ENCODE measurements at regions not wholly inside any gene's neighbourhood (a gene's known extent, or its start where the extent isn't known, plus 50 kb on each side); places are given as distances from the start of the nearest gene placed in this dataset.

DNA sequence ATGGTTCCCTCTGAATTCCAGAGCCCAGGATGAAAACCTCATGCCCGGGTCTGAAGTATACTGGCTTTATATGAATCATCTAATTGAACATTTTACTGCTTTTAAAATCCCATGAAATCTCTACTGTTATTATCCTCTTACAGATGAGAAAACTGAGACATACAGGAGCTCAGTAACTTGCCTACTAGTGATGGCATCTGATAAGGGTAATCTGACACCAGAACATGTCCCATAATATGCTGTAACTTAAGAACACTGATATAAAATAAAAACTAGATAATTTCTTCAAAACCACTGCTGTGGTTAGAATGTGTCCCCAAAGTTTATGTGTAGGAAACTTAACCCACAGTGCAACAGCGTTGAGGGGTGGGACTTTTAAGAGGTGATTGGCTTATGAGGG, 219.6 kb upstream of the TMTC1 start:
- H3K4me3 ChIP-seq (ENCODE audit: low read length in 3 of 3) = no peak overlapping the region
- H3K4me1 ChIP-seq (ENCODE audit: control insufficient read depth in 3 of 3, insufficient read depth in 3 of 3, low read length in 3 of 3) = no peaks in the 10 kb centered on the region

DNA sequence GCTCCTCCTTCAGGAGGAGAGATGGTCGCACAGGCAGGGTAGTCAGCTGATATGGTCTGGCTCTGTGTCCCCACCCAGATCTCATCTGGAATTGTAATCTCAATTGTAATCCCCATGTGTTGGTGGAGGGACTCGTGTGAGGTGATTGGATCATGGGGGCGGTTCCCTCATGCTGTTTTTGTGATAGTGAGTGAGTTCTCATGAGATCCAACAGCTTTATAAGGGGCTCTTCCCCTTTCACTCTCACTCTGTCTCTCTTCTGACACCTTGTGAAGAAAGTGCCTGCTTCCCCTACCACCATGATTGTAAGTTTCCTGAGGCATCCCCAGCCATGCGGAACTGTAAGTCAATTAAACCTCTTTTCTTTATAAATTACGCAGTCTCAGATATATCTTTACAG, 218.9 kb upstream of the TMTC1 start:
- Histone ChIP-seq H3K36me3 (ENCODE audit: control insufficient read depth in 3 of 3, insufficient read depth in 3 of 3, low read length in 3 of 3) (no peaks in the 10 kb centered on the region), H3K4me3 (ENCODE audit: low read length in 3 of 3) (no peak overlapping the region), H3K27ac (ENCODE audit: low read depth, low read length) (no peak overlapping the region), H3K9me3 (ENCODE audit: control insufficient read depth in 3 of 3, low read length in 3 of 3) (no peaks in the 10 kb centered on the region), H3K27me3 (ENCODE audit: control insufficient read depth in 3 of 3, insufficient read depth in 3 of 3, low read length in 3 of 3) (no peaks in the 10 kb centered on the region), H3K9ac (ENCODE audit: low read depth in 1 of 3, low read length in 3 of 3) (no peak overlapping the region), H3K4me1 (ENCODE audit: control insufficient read depth in 3 of 3, insufficient read depth in 3 of 3, low read length in 3 of 3) (no peaks in the 10 kb centered on the region)

More for the DNA sequence above, 219.6 kb upstream of the TMTC1 start:
- H3K27ac ChIP-seq (ENCODE audit: low read depth, low read length) = no peak overlapping the region
- H3K36me3 ChIP-seq (ENCODE audit: control insufficient read depth in 3 of 3, insufficient read depth in 3 of 3, low read length in 3 of 3) = no peaks in the 10 kb centered on the region
- H3K27me3 ChIP-seq (ENCODE audit: control insufficient read depth in 3 of 3, insufficient read depth in 3 of 3, low read length in 3 of 3) = no peaks in the 10 kb centered on the region
- H3K9ac ChIP-seq (ENCODE audit: low read depth in 1 of 3, low read length in 3 of 3) = no peak overlapping the region
- H3K9me3 ChIP-seq (ENCODE audit: control insufficient read depth in 3 of 3, low read length in 3 of 3) = no peaks in the 10 kb centered on the region

DNA sequence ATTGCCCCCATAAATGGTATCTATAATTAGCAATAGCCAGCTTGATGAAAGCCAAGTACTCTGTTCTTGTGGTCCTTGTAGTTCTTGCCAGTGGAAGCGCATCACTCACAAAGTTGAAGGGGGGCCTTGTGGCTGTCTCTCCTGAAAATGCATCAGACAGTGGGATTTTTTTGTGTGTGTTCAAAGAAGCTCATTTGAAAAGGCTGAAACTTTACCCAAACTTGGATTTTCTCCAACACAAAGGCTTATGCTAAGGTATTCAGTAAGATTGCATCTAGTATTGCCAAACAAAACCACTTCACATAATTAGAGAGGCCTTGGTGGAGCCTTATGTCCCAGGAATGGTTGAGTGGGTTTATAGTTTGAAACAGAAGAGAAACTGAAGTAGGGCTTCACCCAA, 216.7 kb upstream of the TMTC1 start:
- Histone ChIP-seq H3K9me3 (ENCODE audit: control insufficient read depth in 3 of 3, low read length in 3 of 3) (no peaks in the 10 kb centered on the region), H3K9ac (ENCODE audit: low read depth in 1 of 3, low read length in 3 of 3) (no peak overlapping the region), H3K4me1 (ENCODE audit: control insufficient read depth in 3 of 3, insufficient read depth in 3 of 3, low read length in 3 of 3) (no peaks in the 10 kb centered on the region), H3K27me3 (ENCODE audit: control insufficient read depth in 3 of 3, insufficient read depth in 3 of 3, low read length in 3 of 3) (no peaks in the 10 kb centered on the region), H3K27ac (ENCODE audit: low read depth, low read length) (no peak overlapping the region), H3K36me3 (ENCODE audit: control insufficient read depth in 3 of 3, insufficient read depth in 3 of 3, low read length in 3 of 3) (no peaks in the 10 kb centered on the region), H3K4me3 (ENCODE audit: low read length in 3 of 3) (no peak overlapping the region)

DNA sequence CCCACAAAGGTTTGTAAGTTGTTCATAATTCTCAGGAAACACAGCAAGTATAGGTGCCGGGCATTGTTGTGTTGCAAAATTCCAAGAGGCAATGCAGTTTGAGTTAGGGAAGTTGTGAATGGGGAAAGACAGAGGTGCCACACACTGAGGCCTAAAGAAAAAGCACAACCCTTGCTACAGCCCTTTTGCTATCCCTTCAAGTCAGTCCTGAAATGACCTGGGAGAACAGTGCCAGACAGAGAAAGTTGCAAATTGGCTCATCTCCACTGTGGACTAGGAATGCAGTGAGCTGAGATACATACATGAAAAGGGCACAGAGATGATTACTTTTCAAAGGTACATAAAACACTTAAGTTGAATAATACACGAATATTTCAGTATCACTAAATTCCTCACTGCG, 213.3 kb upstream of the TMTC1 start:
- Histone ChIP-seq H3K4me1 (ENCODE audit: control insufficient read depth in 3 of 3, insufficient read depth in 3 of 3, low read length in 3 of 3) (no peaks in the 10 kb centered on the region), H3K27ac (ENCODE audit: low read depth, low read length) (no peak overlapping the region), H3K36me3 (ENCODE audit: control insufficient read depth in 3 of 3, insufficient read depth in 3 of 3, low read length in 3 of 3) (no peaks in the 10 kb centered on the region), H3K9ac (ENCODE audit: low read depth in 1 of 3, low read length in 3 of 3) (no peak overlapping the region), H3K9me3 (ENCODE audit: control insufficient read depth in 3 of 3, low read length in 3 of 3) (no peaks in the 10 kb centered on the region), H3K4me3 (ENCODE audit: low read length in 3 of 3) (no peak overlapping the region), H3K27me3 (ENCODE audit: control insufficient read depth in 3 of 3, insufficient read depth in 3 of 3, low read length in 3 of 3) (no peaks in the 10 kb centered on the region)

DNA sequence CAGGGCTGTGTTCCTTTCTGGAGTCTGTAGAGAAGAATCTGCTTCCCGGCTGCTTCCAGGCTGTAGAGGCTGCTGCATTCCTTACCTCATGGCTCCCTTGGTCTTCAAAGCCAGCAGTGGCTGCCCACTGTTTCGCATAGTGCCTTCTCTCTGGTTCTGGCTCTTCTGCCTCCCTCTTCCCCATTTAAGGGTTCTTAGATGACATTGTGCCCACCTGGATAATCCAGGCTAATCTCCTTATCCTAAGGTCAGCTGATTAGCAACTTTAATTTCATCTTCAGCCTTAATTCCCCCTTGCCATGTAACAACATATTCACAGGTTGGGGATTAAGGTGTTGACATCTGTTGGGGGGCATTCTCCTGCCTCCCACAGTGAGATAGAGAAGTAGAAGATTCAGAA, 208.6 kb upstream of the TMTC1 start:
- H3K36me3 ChIP-seq (ENCODE audit: control insufficient read depth in 3 of 3, insufficient read depth in 3 of 3, low read length in 3 of 3) = no peaks in the 10 kb centered on the region
- no peak overlapping the region for H3K4me3 ChIP-seq (ENCODE audit: low read length in 3 of 3)
- H3K27me3 ChIP-seq (ENCODE audit: control insufficient read depth in 3 of 3, insufficient read depth in 3 of 3, low read length in 3 of 3) = no peaks in the 10 kb centered on the region
- H3K27ac ChIP-seq (ENCODE audit: low read depth, low read length) = no peak overlapping the region
- no peaks in the 10 kb centered on the region for H3K4me1 ChIP-seq (ENCODE audit: control insufficient read depth in 3 of 3, insufficient read depth in 3 of 3, low read length in 3 of 3)
- no peak overlapping the region for H3K9ac ChIP-seq (ENCODE audit: low read depth in 1 of 3, low read length in 3 of 3)
- no peaks in the 10 kb centered on the region for H3K9me3 ChIP-seq (ENCODE audit: control insufficient read depth in 3 of 3, low read length in 3 of 3)

DNA sequence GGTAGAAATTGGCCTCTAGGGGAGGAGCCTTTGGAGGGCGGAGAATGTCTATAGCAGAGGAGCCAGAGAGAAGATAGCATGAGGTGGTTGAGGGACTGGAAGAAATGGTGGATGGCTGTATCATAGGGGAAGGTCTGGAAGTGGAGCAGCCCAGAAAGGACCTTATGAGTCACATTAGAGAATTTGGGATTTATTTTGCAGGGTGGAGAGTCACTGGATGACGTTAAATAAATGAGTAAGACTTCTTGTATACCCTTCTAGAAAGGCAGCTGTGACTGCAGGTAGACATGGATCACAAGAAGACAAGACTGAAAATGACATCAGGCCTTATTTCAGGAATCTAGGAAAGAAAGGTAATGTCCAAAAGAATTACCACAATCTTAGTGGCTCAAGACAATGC, 208.2 kb upstream of the TMTC1 start:
- H3K27ac ChIP-seq (ENCODE audit: low read depth, low read length) = no peak overlapping the region
- H3K4me3 ChIP-seq (ENCODE audit: low read length in 3 of 3) = no peak overlapping the region
- H3K27me3 ChIP-seq (ENCODE audit: control insufficient read depth in 3 of 3, insufficient read depth in 3 of 3, low read length in 3 of 3) = no peaks in the 10 kb centered on the region
- H3K9ac ChIP-seq (ENCODE audit: low read depth in 1 of 3, low read length in 3 of 3) = no peak overlapping the region
- no peaks in the 10 kb centered on the region for H3K36me3 ChIP-seq (ENCODE audit: control insufficient read depth in 3 of 3, insufficient read depth in 3 of 3, low read length in 3 of 3)
- no peaks in the 10 kb centered on the region for H3K9me3 ChIP-seq (ENCODE audit: control insufficient read depth in 3 of 3, low read length in 3 of 3)
- no peaks in the 10 kb centered on the region for H3K4me1 ChIP-seq (ENCODE audit: control insufficient read depth in 3 of 3, insufficient read depth in 3 of 3, low read length in 3 of 3)

DNA sequence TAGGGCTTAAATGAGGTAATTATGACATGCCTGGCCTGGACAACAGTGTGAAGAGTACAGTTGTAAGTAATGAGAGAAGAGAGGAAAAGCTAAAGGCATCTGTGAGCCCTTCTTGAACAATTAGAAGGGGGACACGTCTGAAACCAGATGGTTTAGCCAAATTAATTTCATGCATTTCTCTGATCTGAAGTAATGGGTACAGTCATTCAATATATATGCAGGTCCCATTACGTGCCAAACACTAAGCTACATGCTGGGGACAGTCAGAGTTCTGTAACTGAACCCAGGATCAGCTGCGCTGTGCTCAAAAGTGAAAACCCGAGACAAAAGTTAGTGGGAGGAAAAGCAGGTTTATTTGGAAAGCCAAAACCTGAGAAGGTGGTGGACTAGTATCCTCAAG, 207.2 kb upstream of the TMTC1 start:
- H3K9ac ChIP-seq (ENCODE audit: low read depth in 1 of 3, low read length in 3 of 3) = no peak overlapping the region
- H3K4me3 ChIP-seq (ENCODE audit: low read length in 3 of 3) = no peak overlapping the region
- no peak overlapping the region for H3K27ac ChIP-seq (ENCODE audit: low read depth, low read length)
- no peaks in the 10 kb centered on the region for H3K9me3 ChIP-seq (ENCODE audit: control insufficient read depth in 3 of 3, low read length in 3 of 3)
- no peaks in the 10 kb centered on the region for H3K4me1 ChIP-seq (ENCODE audit: control insufficient read depth in 3 of 3, insufficient read depth in 3 of 3, low read length in 3 of 3)
- no peaks in the 10 kb centered on the region for H3K36me3 ChIP-seq (ENCODE audit: control insufficient read depth in 3 of 3, insufficient read depth in 3 of 3, low read length in 3 of 3)
- H3K27me3 ChIP-seq (ENCODE audit: control insufficient read depth in 3 of 3, insufficient read depth in 3 of 3, low read length in 3 of 3) = no peaks in the 10 kb centered on the region

DNA sequence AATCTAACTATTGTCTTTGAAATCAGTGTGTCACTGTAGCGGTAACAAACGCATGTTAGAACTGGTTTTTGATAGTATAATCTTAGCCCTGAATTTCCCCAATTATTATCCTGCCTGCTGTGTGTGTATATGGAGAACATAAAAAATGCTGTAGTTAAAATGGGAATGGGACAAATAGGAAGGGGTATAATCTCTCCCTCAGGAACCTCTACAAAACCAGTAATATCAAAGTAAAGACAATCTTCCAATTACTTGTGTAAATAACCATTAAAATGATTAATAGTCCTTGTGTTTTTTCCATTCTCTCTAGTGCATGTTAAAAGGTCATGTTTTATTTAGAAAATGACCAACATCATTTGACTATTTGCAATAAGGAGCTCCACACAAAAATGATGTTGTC, 200.1 kb upstream of the TMTC1 start:
- Histone ChIP-seq H3K9me3 (ENCODE audit: control insufficient read depth in 3 of 3, low read length in 3 of 3) (no peaks in the 10 kb centered on the region), H3K9ac (ENCODE audit: low read depth in 1 of 3, low read length in 3 of 3) (no peak overlapping the region), H3K27ac (ENCODE audit: low read depth, low read length) (no peak overlapping the region), H3K36me3 (ENCODE audit: control insufficient read depth in 3 of 3, insufficient read depth in 3 of 3, low read length in 3 of 3) (no peaks in the 10 kb centered on the region), H3K4me3 (ENCODE audit: low read length in 3 of 3) (no peak overlapping the region), H3K27me3 (ENCODE audit: control insufficient read depth in 3 of 3, insufficient read depth in 3 of 3, low read length in 3 of 3) (no peaks in the 10 kb centered on the region), H3K4me1 (ENCODE audit: control insufficient read depth in 3 of 3, insufficient read depth in 3 of 3, low read length in 3 of 3) (no peaks in the 10 kb centered on the region)

DNA sequence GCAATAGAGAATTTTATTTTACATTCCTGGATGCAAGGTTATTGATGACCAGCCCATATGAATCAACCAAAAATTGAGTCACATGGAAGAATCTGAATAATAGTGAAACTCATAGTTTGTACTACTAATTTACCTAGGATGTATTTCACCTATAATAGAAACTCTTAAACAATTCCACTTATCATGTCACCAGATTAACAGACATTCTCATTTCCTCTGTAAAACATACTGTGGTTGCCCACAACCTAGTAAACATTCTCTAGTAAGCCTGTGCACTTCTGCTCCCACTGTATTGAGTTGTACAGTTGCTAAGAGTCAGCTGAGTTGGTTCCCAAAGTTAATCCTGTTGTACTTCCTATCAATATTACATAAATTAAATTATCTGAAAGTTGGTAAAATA, 196.6 kb upstream of the TMTC1 start:
- Histone ChIP-seq H3K36me3 (ENCODE audit: control insufficient read depth in 3 of 3, insufficient read depth in 3 of 3, low read length in 3 of 3) (no peaks in the 10 kb centered on the region), H3K27me3 (ENCODE audit: control insufficient read depth in 3 of 3, insufficient read depth in 3 of 3, low read length in 3 of 3) (no peaks in the 10 kb centered on the region), H3K27ac (ENCODE audit: low read depth, low read length) (no peak overlapping the region), H3K9me3 (ENCODE audit: control insufficient read depth in 3 of 3, low read length in 3 of 3) (no peaks in the 10 kb centered on the region), H3K9ac (ENCODE audit: low read depth in 1 of 3, low read length in 3 of 3) (no peak overlapping the region), H3K4me1 (ENCODE audit: control insufficient read depth in 3 of 3, insufficient read depth in 3 of 3, low read length in 3 of 3) (no peaks in the 10 kb centered on the region), H3K4me3 (ENCODE audit: low read length in 3 of 3) (no peak overlapping the region)

DNA sequence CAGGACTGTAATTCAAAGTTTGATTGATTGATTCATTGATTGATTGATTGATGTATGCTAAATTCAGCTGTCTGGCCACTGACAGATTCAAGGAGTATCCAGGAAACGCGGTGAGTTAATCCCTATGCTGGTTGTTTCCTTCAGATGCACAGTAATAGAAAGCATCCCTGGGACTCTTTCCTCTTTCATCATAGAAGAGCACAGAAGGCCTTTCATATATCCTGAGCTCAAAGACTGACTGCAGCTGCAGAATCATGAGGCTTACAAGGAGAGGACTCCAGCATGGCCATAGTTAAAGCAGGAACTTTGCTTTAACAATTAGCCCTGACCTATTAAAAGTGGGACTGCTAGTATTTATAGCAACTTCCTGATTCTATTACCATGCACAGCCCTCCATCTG, 187.7 kb upstream of the TMTC1 start:
- no peaks in the 10 kb centered on the region for H3K27me3 ChIP-seq (ENCODE audit: control insufficient read depth in 3 of 3, insufficient read depth in 3 of 3, low read length in 3 of 3)
- no peaks in the 10 kb centered on the region for H3K36me3 ChIP-seq (ENCODE audit: control insufficient read depth in 3 of 3, insufficient read depth in 3 of 3, low read length in 3 of 3)
- H3K4me1 ChIP-seq (ENCODE audit: control insufficient read depth in 3 of 3, insufficient read depth in 3 of 3, low read length in 3 of 3) = no peaks in the 10 kb centered on the region
- no peak overlapping the region for H3K4me3 ChIP-seq (ENCODE audit: low read length in 3 of 3)
- H3K9ac ChIP-seq (ENCODE audit: low read depth in 1 of 3, low read length in 3 of 3) = no peak overlapping the region
- H3K27ac ChIP-seq (ENCODE audit: low read depth, low read length) = no peak overlapping the region
- no peaks in the 10 kb centered on the region for H3K9me3 ChIP-seq (ENCODE audit: control insufficient read depth in 3 of 3, low read length in 3 of 3)

DNA sequence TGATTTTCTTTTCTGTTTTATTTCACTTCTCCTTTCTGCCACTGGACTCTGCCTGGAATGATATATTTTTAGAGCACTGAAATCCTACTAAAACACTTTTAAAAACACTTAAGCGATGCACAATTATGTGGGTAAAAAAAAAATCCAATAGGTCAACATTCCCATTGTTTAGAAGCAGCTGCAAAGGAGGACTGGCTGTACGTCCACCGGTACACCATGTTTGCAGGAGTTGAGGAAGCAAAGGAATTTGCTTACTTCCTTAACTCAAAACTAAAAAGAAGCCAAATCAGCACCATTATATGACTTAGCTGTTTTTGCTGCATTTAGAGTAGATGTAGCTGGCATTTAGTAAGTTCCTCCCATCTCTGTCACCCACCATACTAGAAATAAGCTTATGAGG, 186.8 kb upstream of the TMTC1 start:
- H3K27me3 ChIP-seq (ENCODE audit: control insufficient read depth in 3 of 3, insufficient read depth in 3 of 3, low read length in 3 of 3) = no peaks in the 10 kb centered on the region
- no peaks in the 10 kb centered on the region for H3K9me3 ChIP-seq (ENCODE audit: control insufficient read depth in 3 of 3, low read length in 3 of 3)
- H3K27ac ChIP-seq (ENCODE audit: low read depth, low read length) = no peak overlapping the region
- no peak overlapping the region for H3K9ac ChIP-seq (ENCODE audit: low read depth in 1 of 3, low read length in 3 of 3)
- no peaks in the 10 kb centered on the region for H3K4me1 ChIP-seq (ENCODE audit: control insufficient read depth in 3 of 3, insufficient read depth in 3 of 3, low read length in 3 of 3)
- no peaks in the 10 kb centered on the region for H3K36me3 ChIP-seq (ENCODE audit: control insufficient read depth in 3 of 3, insufficient read depth in 3 of 3, low read length in 3 of 3)
- H3K4me3 ChIP-seq (ENCODE audit: low read length in 3 of 3) = no peak overlapping the region

All from skeletal muscle tissue (tissue), 3 donors.